WERI-Rb-1 (cell line): ENCODE measurements at regions not wholly inside any gene's neighbourhood (a gene's known extent, or its start where the extent isn't known, plus 50 kb on each side); places are given as distances from the start of the nearest gene placed in this dataset.
A peak's percentile ranks its signal among the peaks of the same experiment; 100 is the strongest.

ENCODE experiments used
- DNase-seq: peaks from one replicate; pipeline ENCODE4 v3.0.0-alpha.2; 2020
- H3K27ac ChIP-seq: fragments of 250-450 bp; sonication (Bioruptor Pico); 2 replicates; pipeline ENCODE4 v1.5.1; 2020; ENCODE audit warnings: mild to moderate bottlenecking, moderate library complexity
- H3K27me3 ChIP-seq: fragments of 250-450 bp; sonication (Bioruptor Pico); 2 replicates; pipeline ENCODE4 v1.5.1; 2021; ENCODE audit warnings: mild to moderate bottlenecking, low read depth, moderate library complexity; ENCODE audit not compliant: insufficient read depth, severe bottlenecking
- H3K36me3 ChIP-seq: fragments of 250-450 bp; sonication (Bioruptor Pico); 2 replicates; pipeline ENCODE4 v1.5.1; 2020; ENCODE audit warnings: mild to moderate bottlenecking, moderate library complexity
- H3K4me3 ChIP-seq: 2 replicates; pipeline ENCODE4 v1.5.1; 2011; ENCODE audit warnings: low read depth, mild to moderate bottlenecking, control low read depth, low read length
- H3K9me3 ChIP-seq: fragments of 250-450 bp; sonication (Bioruptor Pico); 2 replicates; pipeline ENCODE4 v1.5.1; 2021; ENCODE audit warnings: mild to moderate bottlenecking, moderate library complexity; ENCODE audit not compliant: severe bottlenecking
- CTCF ChIP-seq: IDR thresholded peaks from 2 replicates; pipeline ENCODE4 v1.5.1; 2011; ENCODE audit warnings: low read depth, mild to moderate bottlenecking, control low read depth, inconsistent platforms, low read length

GRCh38 chr6:44627883-44628271 lies 240.4 kb downstream of the CDC5L start:
- no peak for TF ChIP-seq CTCF
- H3K4me3 ChIP-seq = no peak overlapping the region

GRCh38 chr6:44628347-44628746 lies 240.8 kb downstream of the CDC5L start:
- no peak for DNase-seq
- no peak for TF ChIP-seq CTCF
- Histone ChIP-seq H3K9me3 (no peaks in the 10 kb centered on the region), H3K36me3 (no peaks in the 10 kb centered on the region), H3K27ac (no peak overlapping the region), H3K27me3 (no peaks in the 10 kb centered on the region), H3K4me3 (no peak overlapping the region)

More at GRCh38 chr6:44627883-44628271, 240.4 kb downstream of the CDC5L start:
- Histone ChIP-seq H3K27me3 (no peaks in the 10 kb centered on the region), H3K9me3 (no peaks in the 10 kb centered on the region), H3K36me3 (no peaks in the 10 kb centered on the region), H3K27ac (no peak overlapping the region)
- no peak for DNase-seq

DNA sequence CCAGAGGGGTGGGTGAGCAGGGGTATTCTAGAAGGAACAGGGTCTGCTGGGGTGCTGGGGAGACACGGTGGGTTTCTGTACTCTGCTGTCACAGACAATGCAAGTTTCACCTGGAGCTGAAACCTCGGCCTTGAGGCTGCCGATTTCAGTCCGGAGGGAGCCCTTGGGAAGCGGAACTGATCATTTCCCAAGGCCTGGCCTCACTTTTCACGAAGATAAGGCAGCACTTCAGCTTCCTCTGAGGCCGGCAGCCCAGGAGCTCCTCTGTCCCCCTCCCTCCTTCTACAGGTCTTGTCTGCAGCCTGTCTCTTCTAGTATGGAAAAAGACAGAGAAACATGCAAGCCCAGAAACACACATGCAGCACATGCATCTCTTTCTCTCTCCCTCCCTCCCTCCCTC lies 242.1 kb downstream of the CDC5L start:
- no peak for DNase-seq

GRCh38 chr6:44630125-44631028 lies 242.9 kb downstream of the CDC5L start:
- Histone ChIP-seq H3K27me3 (no peaks in the 10 kb centered on the region), H3K27ac (peak overlapping the region; percentile 5; the same call in 1 of the 2 replicates), H3K4me3 (no peak overlapping the region), H3K9me3 (no peaks in the 10 kb centered on the region), H3K36me3 (no peaks in the 10 kb centered on the region)
- peak; percentile 93 for DNase-seq
- peak; percentile 95 for TF ChIP-seq CTCF

More for the DNA sequence above, 242.1 kb downstream of the CDC5L start:
- H3K9me3 ChIP-seq = no peaks in the 10 kb centered on the region
- no peak overlapping the region for H3K27ac ChIP-seq
- no peaks in the 10 kb centered on the region for H3K27me3 ChIP-seq
- H3K36me3 ChIP-seq = no peaks in the 10 kb centered on the region
- H3K4me3 ChIP-seq = no peak overlapping the region
- no peak for TF ChIP-seq CTCF

DNA sequence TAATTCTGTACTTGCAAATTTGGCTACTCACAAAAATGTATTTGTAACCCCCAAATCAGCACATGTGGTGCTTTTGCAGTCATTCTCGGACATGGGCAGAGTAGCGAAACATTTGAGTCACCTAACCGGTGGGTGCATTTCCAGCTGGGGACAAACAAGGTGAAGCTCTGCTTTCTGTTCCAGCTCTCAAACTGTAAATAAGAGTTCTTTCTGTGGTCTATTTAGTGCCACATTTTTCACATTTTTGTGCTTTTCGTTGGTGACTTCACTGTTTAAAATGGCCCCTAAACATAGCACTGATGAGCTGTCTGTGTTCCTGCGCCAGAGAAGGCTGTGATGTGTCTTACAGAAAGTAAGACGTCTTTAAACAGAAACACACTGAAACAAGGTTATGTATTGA lies 244.5 kb downstream of the CDC5L start:
- Histone ChIP-seq H3K4me3 (no peak overlapping the region), H3K27me3 (no peaks in the 10 kb centered on the region), H3K36me3 (no peaks in the 10 kb centered on the region), H3K9me3 (no peaks in the 10 kb centered on the region), H3K27ac (no peak overlapping the region)
- no peak for TF ChIP-seq CTCF
- no peak for DNase-seq

DNA sequence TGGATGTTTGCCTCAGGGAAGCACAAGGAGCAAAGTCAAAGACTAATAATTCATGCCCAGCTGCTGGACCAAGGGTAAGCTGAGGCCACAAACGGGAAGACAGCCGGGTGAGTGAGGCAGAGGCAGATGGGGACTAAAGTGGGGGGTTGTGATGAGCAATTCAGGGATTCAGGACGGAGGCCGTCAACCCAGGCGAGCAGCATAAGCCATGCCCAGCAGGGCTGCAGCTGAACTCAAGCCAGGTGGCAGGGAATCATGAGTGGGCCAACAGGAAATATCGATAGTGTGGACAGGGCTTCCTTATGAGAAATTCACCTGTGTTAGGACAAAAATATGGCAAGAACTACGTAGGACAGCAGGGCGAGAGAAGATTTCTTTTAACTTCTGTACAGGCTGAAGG lies 246.8 kb downstream of the CDC5L start:
- peak overlapping the region; percentile 55 for H3K27ac ChIP-seq
- no peak overlapping the region for H3K4me3 ChIP-seq
- H3K27me3 ChIP-seq = no peaks in the 10 kb centered on the region
- TF ChIP-seq CTCF = no peak
- no peaks in the 10 kb centered on the region for H3K36me3 ChIP-seq
- DNase-seq = peak; percentile 89
- H3K9me3 ChIP-seq = no peaks in the 10 kb centered on the region
